HG02623 (cell line): ENCODE measurements at regions not wholly inside any gene's neighbourhood (a gene's known extent, or its start where the extent isn't known, plus 50 kb on each side); places are given as distances from the start of the nearest gene placed in this dataset.

ENCODE experiments used
- ATAC-seq: cut with Tn5 transposase; IDR thresholded peaks from one replicate; pipeline ENCODE4 v1.9.1; 2021; ENCODE audit warnings: moderate library complexity; ENCODE audit not compliant: unreplicated experiment

- no peak for ATAC-seq
Measured at GRCh38 chr6:169971081-169971861, 219.8 kb downstream of the ERMARD start.

GRCh38 chr6:169970306-169970988 is 219.0 kb downstream of the ERMARD start:
- no peak for ATAC-seq

GRCh38 chr6:169969372-169970099 is 218.1 kb downstream of the ERMARD start:
- ATAC-seq: no peak

- ATAC-seq: no peak
Measured at GRCh38 chr6:169968541-169969270, 217.3 kb downstream of the ERMARD start.

GRCh38 chr6:169967687-169968086 is 216.3 kb downstream of the ERMARD start:
- no peak for ATAC-seq

GRCh38 chr6:169966312-169967181 is 215.1 kb downstream of the ERMARD start:
- no peak for ATAC-seq

GRCh38 chr6:169965657-169966311 is 214.4 kb downstream of the ERMARD start:
- no peak for ATAC-seq

GRCh38 chr6:169965239-169965638 is 213.8 kb downstream of the ERMARD start:
- ATAC-seq: no peak

GRCh38 chr6:169964486-169965180 is 213.2 kb downstream of the ERMARD start:
- ATAC-seq: no peak

GRCh38 chr6:169963581-169964297 is 212.3 kb downstream of the ERMARD start:
- ATAC-seq: no peak

GRCh38 chr6:169962604-169963469 is 211.4 kb downstream of the ERMARD start:
- no peak for ATAC-seq

GRCh38 chr6:169961772-169962561 is 210.5 kb downstream of the ERMARD start:
- ATAC-seq: no peak

- ATAC-seq: no peak
Measured at GRCh38 chr6:169960886-169961611, 209.6 kb downstream of the ERMARD start.

- ATAC-seq: no peak
Measured at GRCh38 chr6:169960521-169960885, 209.1 kb downstream of the ERMARD start.

GRCh38 chr6:169960003-169960344 is 208.6 kb downstream of the ERMARD start:
- ATAC-seq: no peak
